CD4-positive, alpha-beta T cell (primary cell): ENCODE measurements at regions not wholly inside any gene's neighbourhood (a gene's known extent, or its start where the extent isn't known, plus 50 kb on each side); places are given as distances from the start of the nearest gene placed in this dataset.

Experiments used
- ATAC-seq: fragments of 200-7000 bp; cut with Tn5 transposase; one replicate; pipeline ENCODE4 v1.10.0; 2022; ENCODE audit warnings: mild to moderate bottlenecking; ENCODE audit not compliant: poor library complexity
- CTCF ChIA-PET: fragments of 350-600 bp; sonication (Branson Sonifier 250); formaldehyde crosslinking; loops from one replicate; lab custom pipeline; 2021; ENCODE audit warnings: antibody characterized with exemption, inconsistent platforms; lab: Charles Lee
- POLR2A ChIA-PET: fragments of 350-600 bp; sonication (Branson Sonifier 250); formaldehyde crosslinking; loops from one replicate; lab custom pipeline; 2021; ENCODE audit warnings: antibody characterized with exemption, inconsistent platforms; lab: Charles Lee
- DNase-seq, 14 experiments: peaks; one replicate each; pipeline ENCODE4 v3.0.0-alpha.2; 2013 to 2020; ENCODE audit warnings: mixed read lengths in 2 of 14
- H3K27ac ChIP-seq, 2 donors: one replicate each; pipeline versions ENCODE4 v1.5.1 to v1.7.0; 2013; ENCODE audit warnings: low read length in 2 of 2, low read depth in 1 of 2, mild to moderate bottlenecking in 1 of 2
- H3K27me3 ChIP-seq, 2 experiments: 1 replicate in 1 of 2; 2 replicates in 1 of 2; pipeline versions ENCODE4 v1.6.1 to v1.7.0; 2013; ENCODE audit warnings: low read length in 2 of 2, control low read depth in 1 of 2, mild to moderate bottlenecking in 1 of 2, moderate library complexity in 1 of 2; ENCODE audit not compliant: insufficient read depth in 2 of 2, control insufficient read depth in 1 of 2
- H3K36me3 ChIP-seq: one replicate; pipeline ENCODE4 v1.6.1; 2013; ENCODE audit warnings: low read length, control low read depth; ENCODE audit not compliant: insufficient read depth
- H3K4me1 ChIP-seq: one replicate; pipeline ENCODE4 v1.6.1; 2013; ENCODE audit warnings: low read length, control low read depth; ENCODE audit not compliant: insufficient read depth
- H3K4me3 ChIP-seq: one replicate; pipeline ENCODE4 v1.5.1; 2013; ENCODE audit warnings: mild to moderate bottlenecking, low read length, moderate library complexity
- H3K9me3 ChIP-seq, 2 experiments: 1 replicate in 1 of 2; 2 replicates in 1 of 2; pipeline versions ENCODE4 v1.6.1 to v1.7.0; 2013; ENCODE audit warnings: low read length in 2 of 2, mild to moderate bottlenecking in 2 of 2, control low read depth in 1 of 2, moderate library complexity in 1 of 2; ENCODE audit not compliant: control insufficient read depth in 1 of 2, insufficient read depth in 1 of 2
- H3K27ac Mint-ChIP-seq: one replicate; pipeline ENCODE4 v1.8.0; 2020; ENCODE audit warnings: mixed read lengths
- H3K27me3 Mint-ChIP-seq: one replicate; pipeline ENCODE4 v1.8.0; 2021; ENCODE audit warnings: mixed read lengths
- H3K36me3 Mint-ChIP-seq: one replicate; pipeline ENCODE4 v1.8.0; 2021; ENCODE audit warnings: low read depth, mixed read lengths
- H3K4me1 Mint-ChIP-seq: one replicate; pipeline ENCODE4 v1.8.0; 2021; ENCODE audit warnings: low read depth, mixed read lengths
- H3K4me3 Mint-ChIP-seq: one replicate; pipeline ENCODE4 v1.8.0; 2020; ENCODE audit warnings: mild to moderate bottlenecking, mixed read lengths
- H3K9me3 Mint-ChIP-seq: one replicate; pipeline ENCODE4 v1.8.0; 2020; ENCODE audit warnings: mixed read lengths
- CTCF ChIP-seq: fragments of 200-600 bp; IDR thresholded peaks from one replicate; pipeline ENCODE4 v1.8.0; 2022; ENCODE audit warnings: antibody characterized with exemption, mild to moderate bottlenecking
- intact Hi-C, 2 experiments: fragments of 100-400 bp; cut with DNase I in 1 of 2; cut with micrococcal nuclease in 1 of 2; formaldehyde crosslinking; loops; one replicate each; pipeline versions ENCODE4 v1.15.1 to v1.9.0; 2023 to 2025; cut with DNase I, micrococcal nuclease

- peak; percentile 51 to 77 (median 63) for DNase-seq
- Histone ChIP-seq H3K4me1 (no peaks in the 10 kb centered on the region), H3K9me3 (no peaks in the 10 kb centered on the region), H3K27ac (no peak overlapping the region), H3K4me3 (no peak overlapping the region), H3K36me3 (no peaks in the 10 kb centered on the region), H3K27me3 (no peaks in the 10 kb centered on the region)
- no peaks in the 10 kb centered on the region for H3K27me3 Mint-ChIP-seq
- H3K9me3 Mint-ChIP-seq = no peaks in the 10 kb centered on the region
- TF ChIP-seq CTCF = peak; percentile 71
- no peaks in the 10 kb centered on the region for H3K36me3 Mint-ChIP-seq
- no peak overlapping the region for H3K4me3 Mint-ChIP-seq
- no peak overlapping the region for H3K27ac Mint-ChIP-seq
- ATAC-seq = peak; percentile 59
- CTCF ChIA-PET = interaction anchor here (0.6 to 1.4 kb wide), 2 partner anchors 640 to 653 kb away, joined by 3 to 5 read pairs; no protein-coding TSS in a partner anchor
- intact Hi-C loops = loop anchor here (1.0 to 10.0 kb wide), 6 partner anchors 218 to 640 kb away; no protein-coding TSS in a partner anchor
- H3K4me1 Mint-ChIP-seq = peaks cover 16% of the 10 kb centered on the region
- POLR2A ChIA-PET = interaction anchor here (0.6 to 1.0 kb wide), 2 partner anchors 641 to 766 kb away, joined by 3 to 4 read pairs; no protein-coding TSS in a partner anchor
Observed at GRCh38 chr13:22278336-22278929, 607.6 kb downstream of the FGF9 start.

GRCh38 chr13:22285867-22286266 is 615.0 kb downstream of the FGF9 start:
- H3K27ac Mint-ChIP-seq = no peak overlapping the region
- ATAC-seq = no peak
- no peaks in the 10 kb centered on the region for H3K36me3 ChIP-seq
- H3K36me3 Mint-ChIP-seq = no peaks in the 10 kb centered on the region
- no peaks in the 10 kb centered on the region for H3K4me1 Mint-ChIP-seq
- POLR2A ChIA-PET = no interaction called here
- H3K4me3 Mint-ChIP-seq = no peak overlapping the region
- TF ChIP-seq CTCF = no peak
- H3K9me3 ChIP-seq = no peaks in the 10 kb centered on the region
- peaks cover 10% of the 10 kb centered on the region for H3K27me3 Mint-ChIP-seq
- H3K27me3 ChIP-seq = no peaks in the 10 kb centered on the region
- no peaks in the 10 kb centered on the region for H3K9me3 Mint-ChIP-seq
- intact Hi-C loops = no loop called here
- H3K27ac ChIP-seq = no peak overlapping the region
- H3K4me1 ChIP-seq = no peaks in the 10 kb centered on the region
- no peak for DNase-seq
- no peak overlapping the region for H3K4me3 ChIP-seq
- CTCF ChIA-PET = no interaction called here

- ATAC-seq (no peak), DNase-seq (no peak)
- Histone ChIP-seq H3K9me3 (no peaks in the 10 kb centered on the region), H3K4me3 (no peak overlapping the region), H3K27me3 (no peaks in the 10 kb centered on the region), H3K27ac (no peak overlapping the region), H3K4me1 (no peaks in the 10 kb centered on the region), H3K36me3 (no peaks in the 10 kb centered on the region)
- H3K9me3 Mint-ChIP-seq = no peaks in the 10 kb centered on the region
- no peaks in the 10 kb centered on the region for H3K4me1 Mint-ChIP-seq
- TF ChIP-seq CTCF = no peak
- ChIA-PET CTCF (interaction anchor here (0.7 kb wide), 1 partner anchor 719 kb away, joined by 3 read pairs; no protein-coding TSS in a partner anchor), POLR2A (interaction anchor here (0.7 kb wide), 1 partner anchor 226 kb away, joined by 3 read pairs; no protein-coding TSS in a partner anchor)
- H3K4me3 Mint-ChIP-seq = no peak overlapping the region
- intact Hi-C loops = no loop called here
- no peak overlapping the region for H3K27ac Mint-ChIP-seq
- H3K36me3 Mint-ChIP-seq = no peaks in the 10 kb centered on the region
- H3K27me3 Mint-ChIP-seq = peaks cover 10% of the 10 kb centered on the region
Observed at GRCh38 chr13:22286338-22286737, 615.5 kb downstream of the FGF9 start.
